ENCODE measurements at regions not wholly inside any gene's neighbourhood (a gene's known extent, or its start where the extent isn't known, plus 50 kb on each side); places are given as distances from the start of the nearest gene placed in this dataset.

DNA sequence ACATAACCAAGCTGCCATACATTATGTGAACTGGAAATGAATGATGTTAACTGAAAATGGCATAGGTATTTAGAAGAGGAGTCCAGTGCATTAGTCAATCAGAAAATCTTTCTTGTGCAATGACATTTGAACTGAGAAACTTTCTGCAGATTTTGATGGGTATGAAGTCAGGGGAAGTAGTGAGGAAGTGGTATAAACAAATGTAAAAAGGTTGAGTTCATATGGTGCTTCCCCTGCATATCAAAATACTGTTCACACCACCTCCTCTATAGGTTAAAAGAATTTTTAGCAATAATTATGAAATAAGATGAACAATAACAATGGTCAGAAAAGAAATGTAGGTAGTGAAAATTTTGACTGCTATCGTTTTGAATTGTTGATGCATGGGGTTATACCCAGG, 800.0 kb downstream of the SLITRK6 start:
- TF ChIP-seq, protein P1, sequence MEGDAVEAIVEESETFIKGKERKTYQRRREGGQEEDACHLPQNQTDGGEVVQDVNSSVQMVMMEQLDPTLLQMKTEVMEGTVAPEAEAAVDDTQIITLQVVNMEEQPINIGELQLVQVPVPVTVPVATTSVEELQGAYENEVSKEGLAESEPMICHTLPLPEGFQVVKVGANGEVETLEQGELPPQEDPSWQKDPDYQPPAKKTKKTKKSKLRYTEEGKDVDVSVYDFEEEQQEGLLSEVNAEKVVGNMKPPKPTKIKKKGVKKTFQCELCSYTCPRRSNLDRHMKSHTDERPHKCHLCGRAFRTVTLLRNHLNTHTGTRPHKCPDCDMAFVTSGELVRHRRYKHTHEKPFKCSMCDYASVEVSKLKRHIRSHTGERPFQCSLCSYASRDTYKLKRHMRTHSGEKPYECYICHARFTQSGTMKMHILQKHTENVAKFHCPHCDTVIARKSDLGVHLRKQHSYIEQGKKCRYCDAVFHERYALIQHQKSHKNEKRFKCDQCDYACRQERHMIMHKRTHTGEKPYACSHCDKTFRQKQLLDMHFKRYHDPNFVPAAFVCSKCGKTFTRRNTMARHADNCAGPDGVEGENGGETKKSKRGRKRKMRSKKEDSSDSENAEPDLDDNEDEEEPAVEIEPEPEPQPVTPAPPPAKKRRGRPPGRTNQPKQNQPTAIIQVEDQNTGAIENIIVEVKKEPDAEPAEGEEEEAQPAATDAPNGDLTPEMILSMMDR (IDR thresholded peaks at IDR 0.05 in 8 of 11, conservative IDR thresholded peaks at IDR 0.05 in 3 of 11) = no peak
- no peak for TF ChIP-seq POLR2A (IDR thresholded peaks at IDR 0.05)
